Activated CD4-positive, alpha-beta T cell treated with anti-CD3 and anti-CD28 coated beads for 24 hours (primary cell): ENCODE measurements at regions not wholly inside any gene's neighbourhood (a gene's known extent, or its start where the extent isn't known, plus 50 kb on each side); places are given as distances from the start of the nearest gene placed in this dataset.

Source experiments
- DNase-seq, 2 donors: peaks; one replicate each; pipeline ENCODE4 v3.0.0-alpha.2; 2020; ENCODE audit warnings: low read depth in 2 of 2

GRCh38 chr12:111310076-111310870 lies 58.6 kb downstream of the PHETA1 start:
- DNase-seq: no peak

GRCh38 chr12:111309584-111309983 lies 59.3 kb downstream of the PHETA1 start:
- DNase-seq: no peak

GRCh38 chr12:111308473-111308872 lies 60.4 kb downstream of the PHETA1 start:
- DNase-seq: no peak

GRCh38 chr12:111304642-111305071 lies 64.2 kb downstream of the PHETA1 start:
- DNase-seq: peak; percentile 14 to 46

- DNase-seq: no peak
Observed at GRCh38 chr12:111303531-111303930, 65.4 kb downstream of the PHETA1 start.

- peak; percentile 26 to 36 for DNase-seq
Observed at GRCh38 chr12:111298582-111299436, 70.1 kb downstream of the PHETA1 start.

- no peak for DNase-seq
Observed at GRCh38 chr12:111297703-111298426, 71.0 kb downstream of the PHETA1 start.

- DNase-seq: no peak
Observed at GRCh38 chr12:111296906-111297463, 71.9 kb downstream of the PHETA1 start.

- no peak for DNase-seq
Observed at GRCh38 chr12:111295176-111295575, 73.7 kb downstream of the PHETA1 start.

GRCh38 chr12:111293266-111294009 lies 75.5 kb downstream of the PHETA1 start:
- DNase-seq: no peak

- DNase-seq: no peak
Observed at GRCh38 chr12:111291357-111291756, 77.5 kb downstream of the PHETA1 start.

GRCh38 chr12:111288771-111289170 lies 80.1 kb downstream of the PHETA1 start:
- DNase-seq: no peak

- DNase-seq: no peak
Observed at GRCh38 chr12:111287125-111287900, 81.6 kb downstream of the PHETA1 start.

GRCh38 chr12:111285200-111285599 lies 83.7 kb downstream of the PHETA1 start:
- no peak for DNase-seq

- no peak for DNase-seq
Observed at GRCh38 chr12:111284709-111285108, 84.2 kb downstream of the PHETA1 start.

GRCh38 chr12:111283966-111284365 lies 84.9 kb downstream of the PHETA1 start:
- DNase-seq: no peak

GRCh38 chr12:111283521-111283920 lies 85.4 kb downstream of the PHETA1 start:
- DNase-seq: no peak

- DNase-seq: no peak
Observed at GRCh38 chr12:111277570-111277969, 91.3 kb downstream of the PHETA1 start.

GRCh38 chr12:111276146-111276545 lies 92.7 kb downstream of the PHETA1 start:
- no peak for DNase-seq

- no peak for DNase-seq
Observed at GRCh38 chr12:111275308-111275707, 93.6 kb downstream of the PHETA1 start.
